Breast epithelium (tissue), 3 donors: ENCODE measurements at regions not wholly inside any gene's neighbourhood (a gene's known extent, or its start where the extent isn't known, plus 50 kb on each side); places are given as distances from the start of the nearest gene placed in this dataset.

Experiments
- POLR2A ChIP-seq: fragments of 450-650 bp; IDR thresholded peaks from one replicate; pipeline ENCODE4 v1.6.1; 2016; ENCODE audit warnings: antibody characterized with exemption, mild to moderate bottlenecking, moderate library complexity
- TF ChIP-seq, protein P1 (sequence below), 3 donors: fragments of 450-650 bp; IDR thresholded peaks; one replicate each; pipeline ENCODE4 v1.5.1; 2016 to 2017; ENCODE audit warnings: antibody characterized with exemption in 3 of 3, mild to moderate bottlenecking in 3 of 3, moderate library complexity in 3 of 3

GRCh38 chr6:98467902-98468301 lies 366.5 kb upstream of the POU3F2 start:
- TF ChIP-seq, protein P1, sequence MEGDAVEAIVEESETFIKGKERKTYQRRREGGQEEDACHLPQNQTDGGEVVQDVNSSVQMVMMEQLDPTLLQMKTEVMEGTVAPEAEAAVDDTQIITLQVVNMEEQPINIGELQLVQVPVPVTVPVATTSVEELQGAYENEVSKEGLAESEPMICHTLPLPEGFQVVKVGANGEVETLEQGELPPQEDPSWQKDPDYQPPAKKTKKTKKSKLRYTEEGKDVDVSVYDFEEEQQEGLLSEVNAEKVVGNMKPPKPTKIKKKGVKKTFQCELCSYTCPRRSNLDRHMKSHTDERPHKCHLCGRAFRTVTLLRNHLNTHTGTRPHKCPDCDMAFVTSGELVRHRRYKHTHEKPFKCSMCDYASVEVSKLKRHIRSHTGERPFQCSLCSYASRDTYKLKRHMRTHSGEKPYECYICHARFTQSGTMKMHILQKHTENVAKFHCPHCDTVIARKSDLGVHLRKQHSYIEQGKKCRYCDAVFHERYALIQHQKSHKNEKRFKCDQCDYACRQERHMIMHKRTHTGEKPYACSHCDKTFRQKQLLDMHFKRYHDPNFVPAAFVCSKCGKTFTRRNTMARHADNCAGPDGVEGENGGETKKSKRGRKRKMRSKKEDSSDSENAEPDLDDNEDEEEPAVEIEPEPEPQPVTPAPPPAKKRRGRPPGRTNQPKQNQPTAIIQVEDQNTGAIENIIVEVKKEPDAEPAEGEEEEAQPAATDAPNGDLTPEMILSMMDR (IDR thresholded peaks at IDR 0.05), result no peak
- no peak for TF ChIP-seq POLR2A
